Erythroblast (primary cell): ENCODE measurements at regions not wholly inside any gene's neighbourhood (a gene's known extent, or its start where the extent isn't known, plus 50 kb on each side); places are given as distances from the start of the nearest gene placed in this dataset.

ENCODE experiments used
- GATA1 ChIP-seq: IDR thresholded peaks from 2 replicates; pipeline ENCODE4 v1.6.1; 2011; ENCODE audit warnings: low read depth, mild to moderate bottlenecking, control low read depth, low read length, moderate library complexity
- POLR2A ChIP-seq: IDR thresholded peaks from 2 replicates; pipeline ENCODE4 v1.6.1; 2011; ENCODE audit warnings: mild to moderate bottlenecking, low read length

DNA sequence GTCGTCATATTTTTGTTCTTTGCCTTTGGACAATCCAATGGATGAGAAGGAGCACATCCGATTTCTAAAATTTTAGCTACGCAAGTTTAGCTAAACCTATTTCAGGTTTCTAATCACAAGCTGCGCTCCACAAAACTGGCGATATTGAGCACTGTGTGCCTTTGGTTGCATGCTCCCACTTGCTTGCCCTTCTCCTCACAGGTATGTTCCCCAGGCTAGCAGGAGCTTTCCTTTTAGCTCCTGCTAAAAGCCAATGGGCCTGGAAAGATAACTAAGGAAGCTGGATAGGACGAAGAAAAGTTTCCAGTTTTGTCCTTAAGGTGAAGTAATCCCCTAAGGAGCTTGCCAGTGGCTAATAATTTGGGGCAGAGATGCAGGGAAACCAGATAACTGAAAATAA lies 975.2 kb downstream of the FSTL5 start:
- no peak for TF ChIP-seq POLR2A
- no peak for TF ChIP-seq GATA1
